ENCODE measurements at regions not wholly inside any gene's neighbourhood (a gene's known extent, or its start where the extent isn't known, plus 50 kb on each side); places are given as distances from the start of the nearest gene placed in this dataset.

DNA sequence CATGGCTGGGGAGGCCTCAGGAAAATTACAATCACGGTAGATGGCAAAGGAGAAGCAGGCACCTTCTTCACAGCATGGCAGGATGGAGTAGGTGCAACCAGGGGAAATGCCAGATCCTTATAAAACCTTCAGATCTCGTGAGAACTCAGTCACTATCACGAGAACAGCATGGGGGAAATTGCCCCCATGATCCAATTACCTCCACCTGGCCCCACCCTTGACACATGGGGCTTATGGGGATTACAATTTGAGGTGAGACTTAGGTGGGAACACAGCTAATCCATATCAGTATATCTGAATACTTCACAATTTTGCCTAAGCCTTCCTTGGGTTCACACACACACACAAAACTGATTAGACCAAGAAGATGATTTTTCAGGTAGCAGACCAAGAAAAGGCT, 145.1 kb upstream of the COL1A2 start:
- Histone ChIP-seq H3K4me2 (ENCODE audit: insufficient read depth, low read length) (no peak overlapping the region), H3K4me3 (replicated peaks in 1 of 3; ENCODE audit: insufficient read depth in 1 of 3, low read depth in 1 of 3, low read length in 3 of 3) (no peak overlapping the region), H3K27ac (ENCODE audit: insufficient read depth, low read depth, low read length) (no peak overlapping the region), H4K20me1 (replicated peaks; ENCODE audit: control insufficient read depth, extremely low read depth, insufficient read depth, low read length) (no peaks in the 10 kb centered on the region), H3K9me1 (replicated peaks; ENCODE audit: control insufficient read depth, extremely low read depth, insufficient read depth, low read length) (no peaks in the 10 kb centered on the region), H2AFZ (ENCODE audit: low read depth, low read length) (no peak overlapping the region), H3K27me3 (ENCODE audit: control insufficient read depth in 2 of 2, insufficient read depth in 2 of 2, low read length in 2 of 2) (no peaks in the 10 kb centered on the region), H3K79me2 (ENCODE audit: control insufficient read depth, insufficient read depth, low read length) (no peaks in the 10 kb centered on the region), H3K4me1 (ENCODE audit: control insufficient read depth, extremely low read depth, insufficient read depth, low read length) (no peaks in the 10 kb centered on the region), H3K9ac (replicated peaks; ENCODE audit: extremely low read depth, insufficient read depth, low read length) (no peak overlapping the region), H3K36me3 (ENCODE audit: control insufficient read depth in 2 of 2, extremely low read depth in 1 of 2, insufficient read depth in 2 of 2, low read length in 2 of 2) (no peaks in the 10 kb centered on the region), H3K9me3 (replicated peaks; ENCODE audit: control insufficient read depth, insufficient read depth, low read length) (no peaks in the 10 kb centered on the region)
- BruUV-seq (replicated peaks): no TSS peak
- POLR2A ChIA-PET: no interaction called here
- intact Hi-C loops (cut with micrococcal nuclease): no loop called here
- dilution Hi-C loops (cut with MboI; ENCODE audit: extremely low pct_ligation_motif_present, low sequenced_read_pairs): no loop called here
- TF ChIP-seq EZH2 (IDR thresholded peaks at IDR 0.05; ENCODE audit: borderline replicate concordance, low read depth, low read length, severe bottlenecking) (no peak), POLR2A (IDR thresholded peaks at IDR 0.05; ENCODE audit: low read depth, low read length) (no peak), CTCF (IDR thresholded peaks at IDR 0.05; ENCODE audit: extremely low read depth in 1 of 2, insufficient read depth in 1 of 2, low read depth in 1 of 2, low read length in 2 of 2) (no peak), POLR2AphosphoS5 (IDR thresholded peaks at IDR 0.05; ENCODE audit: insufficient read depth, low read depth, low read length) (no peak), MYC (IDR thresholded peaks at IDR 0.05; ENCODE audit: low read depth, low read length) (no peak), MAX (IDR thresholded peaks at IDR 0.05; ENCODE audit: insufficient read depth, insufficient read length) (no peak), FOS (IDR thresholded peaks at IDR 0.05; ENCODE audit: borderline replicate concordance, insufficient read depth, low read length) (no peak), GATA2 (IDR thresholded peaks at IDR 0.05; ENCODE audit: insufficient read depth, insufficient read length, low read depth, low read length) (no peak), JUN (IDR thresholded peaks at IDR 0.05; ENCODE audit: borderline replicate concordance, insufficient read depth, insufficient read length, low read depth) (no peak)
- CTCF ChIA-PET: no interaction called here
- FAIRE-seq (no peak), DNase-seq (ENCODE audit: low read depth, low spot score) (no peak)
